ENCODE measurements at regions not wholly inside any gene's neighbourhood (a gene's known extent, or its start where the extent isn't known, plus 50 kb on each side); places are given as distances from the start of the nearest gene placed in this dataset.

DNA sequence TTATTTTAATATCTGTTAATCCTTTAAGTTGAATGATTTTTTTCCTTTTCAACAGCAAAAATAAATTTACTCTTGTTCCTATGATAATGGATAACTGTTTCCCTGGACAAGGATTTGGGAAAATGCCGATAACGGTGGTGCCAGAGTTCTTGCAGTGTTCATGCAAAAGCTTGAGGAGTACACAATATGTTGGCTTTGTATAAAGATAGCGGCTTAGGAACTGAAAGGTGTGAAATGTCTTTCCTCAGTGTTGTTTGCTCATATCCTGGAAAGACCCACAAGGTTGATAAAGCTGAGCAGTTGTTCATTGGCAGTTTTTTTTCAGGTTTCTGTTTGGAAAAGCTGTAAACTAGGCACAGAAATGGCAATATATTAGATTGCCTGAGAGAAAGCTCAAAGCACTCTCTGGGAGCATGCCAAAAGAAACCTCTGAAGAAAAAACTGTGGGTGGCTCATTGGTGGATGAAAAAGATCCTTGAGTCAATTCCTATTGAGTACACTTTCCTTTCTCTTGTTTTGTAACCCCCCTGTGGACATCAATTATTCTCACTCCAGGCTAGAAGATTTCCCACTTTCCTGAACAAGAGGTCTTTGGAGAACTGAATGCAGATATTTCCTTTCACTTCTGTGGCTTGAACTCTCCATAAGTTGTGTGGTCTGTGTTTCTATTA is 117.2 kb upstream of the RGMB start:
- H3K4me3 ChIP-seq (ENCODE audit: low read depth, low read length), result no peak overlapping the region
- TF ChIP-seq, protein P1, sequence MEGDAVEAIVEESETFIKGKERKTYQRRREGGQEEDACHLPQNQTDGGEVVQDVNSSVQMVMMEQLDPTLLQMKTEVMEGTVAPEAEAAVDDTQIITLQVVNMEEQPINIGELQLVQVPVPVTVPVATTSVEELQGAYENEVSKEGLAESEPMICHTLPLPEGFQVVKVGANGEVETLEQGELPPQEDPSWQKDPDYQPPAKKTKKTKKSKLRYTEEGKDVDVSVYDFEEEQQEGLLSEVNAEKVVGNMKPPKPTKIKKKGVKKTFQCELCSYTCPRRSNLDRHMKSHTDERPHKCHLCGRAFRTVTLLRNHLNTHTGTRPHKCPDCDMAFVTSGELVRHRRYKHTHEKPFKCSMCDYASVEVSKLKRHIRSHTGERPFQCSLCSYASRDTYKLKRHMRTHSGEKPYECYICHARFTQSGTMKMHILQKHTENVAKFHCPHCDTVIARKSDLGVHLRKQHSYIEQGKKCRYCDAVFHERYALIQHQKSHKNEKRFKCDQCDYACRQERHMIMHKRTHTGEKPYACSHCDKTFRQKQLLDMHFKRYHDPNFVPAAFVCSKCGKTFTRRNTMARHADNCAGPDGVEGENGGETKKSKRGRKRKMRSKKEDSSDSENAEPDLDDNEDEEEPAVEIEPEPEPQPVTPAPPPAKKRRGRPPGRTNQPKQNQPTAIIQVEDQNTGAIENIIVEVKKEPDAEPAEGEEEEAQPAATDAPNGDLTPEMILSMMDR (IDR thresholded peaks at IDR 0.05; ENCODE audit: insufficient read depth, low read depth, low read length), result no peak
- no peak for DNase-seq (ENCODE audit: low read depth)

DNA sequence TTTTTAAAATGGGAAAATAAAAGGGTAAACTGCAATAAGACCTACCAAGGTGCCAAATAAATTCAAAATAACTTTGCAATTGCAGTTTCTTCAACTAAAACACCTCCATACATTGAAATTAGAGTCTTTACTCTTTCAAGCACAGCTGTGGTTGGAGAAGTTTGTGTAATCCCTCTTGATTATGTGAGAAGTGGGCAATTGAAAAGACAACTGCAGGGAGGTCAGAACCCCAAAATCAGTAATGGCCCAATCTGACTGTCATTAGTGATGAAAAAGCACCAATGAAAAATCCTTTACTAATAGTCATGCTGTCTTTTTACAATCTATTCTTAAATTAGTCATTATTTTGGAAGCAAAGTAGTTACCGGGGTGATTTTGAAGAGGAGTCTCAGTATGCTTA is 116.7 kb upstream of the RGMB start:
- no peak for DNase-seq (ENCODE audit: low read depth)
- TF ChIP-seq, protein P1 (IDR thresholded peaks at IDR 0.05; ENCODE audit: insufficient read depth, low read depth, low read length), result no peak
- H3K4me3 ChIP-seq (ENCODE audit: low read depth, low read length), result no peak overlapping the region

DNA sequence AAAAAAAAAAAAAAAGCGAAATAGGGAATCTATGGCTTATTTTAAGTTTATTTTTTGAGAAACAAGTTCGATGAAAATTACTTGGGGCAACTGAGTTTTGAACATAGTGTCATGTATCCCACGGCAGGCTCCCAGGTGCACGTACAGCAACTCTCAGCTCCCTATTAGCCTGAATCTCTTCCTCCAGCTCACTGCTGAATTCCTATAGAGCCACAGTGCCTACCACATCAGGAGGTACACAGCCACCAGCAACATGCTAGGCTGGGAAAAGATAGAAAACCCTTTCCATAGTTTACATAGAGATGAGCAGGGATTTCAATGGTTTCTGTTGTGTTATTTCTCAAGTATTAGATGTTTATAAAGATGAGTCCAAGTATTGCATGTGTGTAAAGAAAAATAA is 115.9 kb upstream of the RGMB start:
- H3K4me3 ChIP-seq (ENCODE audit: low read depth, low read length), result no peak overlapping the region
- no peak for DNase-seq (ENCODE audit: low read depth)
- TF ChIP-seq, protein P1 (IDR thresholded peaks at IDR 0.05; ENCODE audit: insufficient read depth, low read depth, low read length), result no peak

DNA sequence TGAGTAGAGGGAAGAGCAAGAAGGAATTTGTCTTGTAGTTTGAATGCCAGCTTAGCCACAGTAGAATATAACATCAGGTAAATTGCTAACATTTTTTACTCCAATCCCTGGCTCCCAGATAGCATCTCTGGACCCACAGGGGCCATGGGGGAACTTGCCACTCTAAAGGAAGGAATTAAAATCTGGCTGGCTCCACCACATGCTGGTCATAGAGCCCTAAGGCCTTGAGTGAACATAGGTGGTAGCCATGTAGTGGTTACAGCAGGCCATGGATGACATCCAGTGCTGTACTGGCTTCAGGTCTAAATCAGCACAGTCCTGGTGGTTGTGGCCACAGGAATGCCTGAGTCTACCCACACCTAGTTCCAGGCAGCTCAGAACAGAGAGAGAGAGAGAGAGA is 109.9 kb upstream of the RGMB start:
- H3K4me3 ChIP-seq (ENCODE audit: low read depth, low read length), result no peak overlapping the region
- TF ChIP-seq, protein P1 (IDR thresholded peaks at IDR 0.05; ENCODE audit: insufficient read depth, low read depth, low read length), result no peak
- no peak for DNase-seq (ENCODE audit: low read depth)

DNA sequence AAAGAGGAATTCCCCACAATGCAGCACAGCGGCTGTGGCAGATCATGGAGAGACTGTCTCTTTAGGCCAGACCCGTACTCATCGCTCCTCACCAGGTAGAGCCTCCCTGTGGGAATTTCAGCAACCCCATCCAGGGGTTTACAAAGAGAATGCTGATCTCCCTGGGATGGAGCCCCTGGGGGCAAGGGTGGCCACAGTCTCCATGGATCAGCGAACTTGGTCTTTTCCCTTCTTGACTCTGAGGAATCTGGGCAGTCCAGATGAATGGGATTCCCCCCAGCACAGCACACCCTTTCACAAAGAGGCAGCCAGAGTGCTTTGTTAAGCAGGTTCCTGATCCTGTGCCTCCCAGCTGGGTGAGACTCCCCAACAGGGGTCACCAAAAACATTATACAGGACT is 108.7 kb upstream of the RGMB start:
- DNase-seq (ENCODE audit: low read depth), result no peak
- H3K4me3 ChIP-seq (ENCODE audit: low read depth, low read length), result no peak overlapping the region
- TF ChIP-seq, protein P1 (IDR thresholded peaks at IDR 0.05; ENCODE audit: insufficient read depth, low read depth, low read length), result no peak

DNA sequence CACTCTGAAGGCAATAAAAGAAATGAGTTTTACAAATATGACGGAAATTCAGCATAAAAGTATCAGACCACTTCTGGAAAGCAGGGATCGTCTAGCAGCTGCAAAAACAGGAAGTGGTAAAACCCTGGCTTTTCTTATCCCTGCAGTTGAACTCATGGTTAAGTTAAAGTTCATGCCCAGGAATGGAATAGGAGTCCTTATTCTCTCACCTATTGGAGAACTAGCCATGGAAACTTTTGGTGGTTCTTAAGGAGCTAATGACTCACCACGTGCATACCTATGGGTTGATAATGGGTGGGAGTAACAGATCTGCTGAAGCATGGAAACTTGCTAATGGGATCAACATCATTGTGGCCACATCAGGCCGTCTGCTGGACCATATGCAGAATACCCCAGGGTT is 93.5 kb upstream of the RGMB start:
- no peak overlapping the region for H3K4me3 ChIP-seq (ENCODE audit: low read depth, low read length)
- no peak for DNase-seq (ENCODE audit: low read depth)
- TF ChIP-seq, protein P1 (IDR thresholded peaks at IDR 0.05; ENCODE audit: insufficient read depth, low read depth, low read length), result no peak

DNA sequence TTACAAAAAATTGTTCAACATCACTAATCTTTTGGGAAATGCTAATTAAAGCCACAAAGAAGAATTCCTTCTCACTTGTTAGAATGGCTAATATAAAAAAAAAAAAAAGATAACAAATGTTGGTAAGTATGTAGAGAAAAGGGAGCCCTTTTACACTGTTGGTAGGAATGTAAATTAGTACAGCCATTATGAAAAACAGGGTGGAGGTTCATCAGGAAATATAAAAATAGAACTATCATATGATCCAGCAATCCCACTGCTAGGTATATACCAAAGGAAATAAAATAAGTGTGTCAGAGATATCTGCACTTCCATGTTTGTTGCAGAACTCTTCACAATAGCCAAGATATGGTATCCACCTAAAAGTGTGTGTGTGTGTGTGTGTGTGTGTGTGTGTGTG is 83.5 kb upstream of the RGMB start:
- no peak for DNase-seq (ENCODE audit: low read depth)
- H3K4me3 ChIP-seq (ENCODE audit: low read depth, low read length), result no peak overlapping the region
- TF ChIP-seq, protein P1 (IDR thresholded peaks at IDR 0.05; ENCODE audit: insufficient read depth, low read depth, low read length), result no peak

All from fibroblast of villous mesenchyme (primary cell).